ENCODE measurements at regions not wholly inside any gene's neighbourhood (a gene's known extent, or its start where the extent isn't known, plus 50 kb on each side); places are given as distances from the start of the nearest gene placed in this dataset.

DNA sequence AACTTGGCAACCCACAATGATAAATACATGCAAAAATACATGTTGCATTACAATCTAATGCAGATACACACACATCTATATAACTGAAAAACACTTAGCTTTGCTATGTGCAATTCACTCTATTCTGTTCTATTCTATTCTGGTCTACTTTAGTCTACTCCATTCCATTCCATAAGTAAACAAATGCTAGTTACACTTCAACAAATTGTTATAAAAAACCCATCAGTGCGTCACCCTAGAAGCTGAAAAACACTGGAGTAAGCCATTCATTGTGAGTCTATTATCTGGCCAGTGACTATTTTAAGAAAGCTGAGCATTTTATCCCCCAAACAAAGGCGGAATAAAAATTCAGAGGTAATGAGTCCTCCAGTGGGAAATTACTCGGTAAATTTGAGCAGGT lies 315.7 kb upstream of the EPHA7 start:
- Histone ChIP-seq H3K27me3 (replicated peaks in 1 of 4; ENCODE audit: control extremely low read depth in 1 of 4, control insufficient read depth in 3 of 4, insufficient read depth in 4 of 4, low read length in 3 of 4) (no peaks in the 10 kb centered on the region), H3K27ac (ENCODE audit: low read length in 2 of 2) (no peak overlapping the region), H3K4me3 (ENCODE audit: control extremely low read depth in 1 of 5, extremely low read depth in 1 of 5, insufficient read depth in 1 of 5, low read depth in 2 of 5, low read length in 4 of 5) (no peak overlapping the region), H2AFZ (ENCODE audit: insufficient read depth, low read depth, low read length, poor library complexity, severe bottlenecking) (no peak overlapping the region), H3K9me3 (ENCODE audit: control extremely low read depth in 1 of 3, control insufficient read depth in 2 of 3, insufficient read depth in 1 of 3, low read length in 2 of 3) (no peaks in the 10 kb centered on the region), H4K20me1 (ENCODE audit: control insufficient read depth, insufficient read depth, low read length, poor library complexity, severe bottlenecking) (no peaks in the 10 kb centered on the region), H3K4me1 (ENCODE audit: control insufficient read depth in 2 of 2, insufficient read depth in 2 of 2, low read length in 2 of 2) (no peaks in the 10 kb centered on the region), H3K4me2 (replicated peaks; ENCODE audit: low read depth, low read length, poor library complexity, severe bottlenecking) (no peak overlapping the region), H3K79me2 (ENCODE audit: control insufficient read depth, insufficient read depth, low read length) (no peaks in the 10 kb centered on the region), H3K36me3 (replicated peaks in 1 of 2; ENCODE audit: control extremely low read depth in 1 of 2, control insufficient read depth in 1 of 2, extremely low read depth in 1 of 2, insufficient read depth in 2 of 2, low read length in 1 of 2) (no peaks in the 10 kb centered on the region), H3K9ac (ENCODE audit: low read length) (no peak overlapping the region)
- no peak for ATAC-seq (ENCODE audit: low read depth)
- ChIA-PET CTCF (no interaction called here), POLR2A (no interaction called here)
- no peak for TF ChIP-seq EZH2 (IDR thresholded peaks at IDR 0.05; ENCODE audit: borderline replicate concordance, insufficient read depth, low read depth, low read length, poor library complexity, severe bottlenecking)
- TF ChIP-seq, protein P1, sequence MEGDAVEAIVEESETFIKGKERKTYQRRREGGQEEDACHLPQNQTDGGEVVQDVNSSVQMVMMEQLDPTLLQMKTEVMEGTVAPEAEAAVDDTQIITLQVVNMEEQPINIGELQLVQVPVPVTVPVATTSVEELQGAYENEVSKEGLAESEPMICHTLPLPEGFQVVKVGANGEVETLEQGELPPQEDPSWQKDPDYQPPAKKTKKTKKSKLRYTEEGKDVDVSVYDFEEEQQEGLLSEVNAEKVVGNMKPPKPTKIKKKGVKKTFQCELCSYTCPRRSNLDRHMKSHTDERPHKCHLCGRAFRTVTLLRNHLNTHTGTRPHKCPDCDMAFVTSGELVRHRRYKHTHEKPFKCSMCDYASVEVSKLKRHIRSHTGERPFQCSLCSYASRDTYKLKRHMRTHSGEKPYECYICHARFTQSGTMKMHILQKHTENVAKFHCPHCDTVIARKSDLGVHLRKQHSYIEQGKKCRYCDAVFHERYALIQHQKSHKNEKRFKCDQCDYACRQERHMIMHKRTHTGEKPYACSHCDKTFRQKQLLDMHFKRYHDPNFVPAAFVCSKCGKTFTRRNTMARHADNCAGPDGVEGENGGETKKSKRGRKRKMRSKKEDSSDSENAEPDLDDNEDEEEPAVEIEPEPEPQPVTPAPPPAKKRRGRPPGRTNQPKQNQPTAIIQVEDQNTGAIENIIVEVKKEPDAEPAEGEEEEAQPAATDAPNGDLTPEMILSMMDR (IDR thresholded peaks at IDR 0.05): no peak
- DNase-seq: no peak
- Mint-ChIP-seq H3K27me3 (no peaks in the 10 kb centered on the region), H3K9me3 (ENCODE audit: insufficient read depth) (no peaks in the 10 kb centered on the region), H3K27ac (no peak overlapping the region), H3K4me3 (no peak overlapping the region), H3K4me1 (no peaks in the 10 kb centered on the region)
- intact Hi-C loops (cut with micrococcal nuclease): no loop called here
- WGBS (ENCODE audit: insufficient coverage): no CpG with 5 or more reads among the region's 3 CpGs

DNA sequence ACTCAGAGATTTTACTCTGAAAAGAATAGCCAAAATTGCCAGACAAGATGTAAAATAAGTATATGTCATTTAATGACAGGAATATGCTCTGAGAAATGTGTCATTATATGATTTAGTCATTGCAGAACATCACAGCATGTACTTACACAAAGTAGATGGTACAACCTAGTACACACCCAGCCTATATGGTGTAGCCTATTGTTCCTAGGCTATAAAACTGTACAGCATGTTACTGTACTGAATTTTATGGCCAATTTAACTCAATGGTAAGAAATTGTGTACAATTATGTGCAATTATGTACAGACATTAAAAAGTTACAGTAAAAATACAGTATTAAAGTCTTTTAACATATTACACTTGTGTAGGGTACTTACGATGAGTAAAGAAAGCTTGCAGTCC lies 311.9 kb upstream of the EPHA7 start:
- no peaks in the 10 kb centered on the region for H3K27me3 Mint-ChIP-seq
- WGBS (ENCODE audit: insufficient coverage): no CpG with 5 or more reads among the region's 1 CpG
- no peak for ATAC-seq (ENCODE audit: low read depth)

More for the DNA sequence above, 311.9 kb upstream of the EPHA7 start:
- no peaks in the 10 kb centered on the region for H3K9me3 ChIP-seq (ENCODE audit: control extremely low read depth in 1 of 3, control insufficient read depth in 2 of 3, insufficient read depth in 1 of 3, low read length in 2 of 3)
- intact Hi-C loops (cut with micrococcal nuclease): no loop called here
- Mint-ChIP-seq H3K4me1 (no peaks in the 10 kb centered on the region), H3K27ac (no peak overlapping the region), H3K4me3 (no peak overlapping the region), H3K9me3 (ENCODE audit: insufficient read depth) (peaks cover 2% of the 10 kb centered on the region)
- H3K4me3 ChIP-seq (ENCODE audit: control extremely low read depth in 1 of 5, extremely low read depth in 1 of 5, insufficient read depth in 1 of 5, low read depth in 2 of 5, low read length in 4 of 5): no peak overlapping the region
- H2AFZ ChIP-seq (ENCODE audit: insufficient read depth, low read depth, low read length, poor library complexity, severe bottlenecking): no peak overlapping the region
- no peaks in the 10 kb centered on the region for H3K4me1 ChIP-seq (ENCODE audit: control insufficient read depth in 2 of 2, insufficient read depth in 2 of 2, low read length in 2 of 2)
- no peak for TF ChIP-seq EZH2 (IDR thresholded peaks at IDR 0.05; ENCODE audit: borderline replicate concordance, insufficient read depth, low read depth, low read length, poor library complexity, severe bottlenecking)
- H3K27ac ChIP-seq (ENCODE audit: low read length in 2 of 2): no peak overlapping the region
- H3K36me3 ChIP-seq (replicated peaks in 1 of 2; ENCODE audit: control extremely low read depth in 1 of 2, control insufficient read depth in 1 of 2, extremely low read depth in 1 of 2, insufficient read depth in 2 of 2, low read length in 1 of 2): no peaks in the 10 kb centered on the region
- no peak overlapping the region for H3K9ac ChIP-seq (ENCODE audit: low read length)
- POLR2A ChIA-PET: no interaction called here
- DNase-seq: no peak
- no peaks in the 10 kb centered on the region for H4K20me1 ChIP-seq (ENCODE audit: control insufficient read depth, insufficient read depth, low read length, poor library complexity, severe bottlenecking)
- no peak overlapping the region for H3K4me2 ChIP-seq (replicated peaks; ENCODE audit: low read depth, low read length, poor library complexity, severe bottlenecking)
- CTCF ChIA-PET: no interaction called here
- no peaks in the 10 kb centered on the region for H3K79me2 ChIP-seq (ENCODE audit: control insufficient read depth, insufficient read depth, low read length)
- no peaks in the 10 kb centered on the region for H3K27me3 ChIP-seq (replicated peaks in 1 of 4; ENCODE audit: control extremely low read depth in 1 of 4, control insufficient read depth in 3 of 4, insufficient read depth in 4 of 4, low read length in 3 of 4)

Data from B cell (primary cell).